ENCODE measurements at regions not wholly inside any gene's neighbourhood (a gene's known extent, or its start where the extent isn't known, plus 50 kb on each side); places are given as distances from the start of the nearest gene placed in this dataset.
A peak's percentile ranks its signal among the peaks of the same experiment; 100 is the strongest.

DNA sequence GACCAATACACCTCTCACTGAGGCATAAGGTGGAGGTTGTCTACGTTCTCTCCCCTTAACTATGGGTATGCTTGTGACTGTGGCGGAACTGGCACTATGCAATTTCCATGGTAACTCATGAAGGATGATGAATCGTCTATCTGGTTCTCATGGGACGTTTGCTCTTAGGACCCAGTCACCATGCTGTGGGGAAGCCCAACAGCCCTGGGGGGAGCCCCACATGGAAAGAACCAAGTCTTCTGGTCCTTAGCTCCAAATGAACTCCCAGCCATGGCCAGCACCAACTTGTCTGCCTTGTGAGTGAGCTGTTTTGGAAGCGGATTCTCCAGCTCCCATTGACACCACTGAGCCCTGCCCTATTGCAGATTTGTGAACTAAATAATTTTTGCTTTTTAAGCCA is 188.7 kb upstream of the S1PR3 start:
- H3K4me3 ChIP-seq (ENCODE audit: control insufficient read depth, low read depth, low read length): no peak overlapping the region
- DNase-seq (ENCODE audit: low read depth): no peak
- TF ChIP-seq, protein P1, sequence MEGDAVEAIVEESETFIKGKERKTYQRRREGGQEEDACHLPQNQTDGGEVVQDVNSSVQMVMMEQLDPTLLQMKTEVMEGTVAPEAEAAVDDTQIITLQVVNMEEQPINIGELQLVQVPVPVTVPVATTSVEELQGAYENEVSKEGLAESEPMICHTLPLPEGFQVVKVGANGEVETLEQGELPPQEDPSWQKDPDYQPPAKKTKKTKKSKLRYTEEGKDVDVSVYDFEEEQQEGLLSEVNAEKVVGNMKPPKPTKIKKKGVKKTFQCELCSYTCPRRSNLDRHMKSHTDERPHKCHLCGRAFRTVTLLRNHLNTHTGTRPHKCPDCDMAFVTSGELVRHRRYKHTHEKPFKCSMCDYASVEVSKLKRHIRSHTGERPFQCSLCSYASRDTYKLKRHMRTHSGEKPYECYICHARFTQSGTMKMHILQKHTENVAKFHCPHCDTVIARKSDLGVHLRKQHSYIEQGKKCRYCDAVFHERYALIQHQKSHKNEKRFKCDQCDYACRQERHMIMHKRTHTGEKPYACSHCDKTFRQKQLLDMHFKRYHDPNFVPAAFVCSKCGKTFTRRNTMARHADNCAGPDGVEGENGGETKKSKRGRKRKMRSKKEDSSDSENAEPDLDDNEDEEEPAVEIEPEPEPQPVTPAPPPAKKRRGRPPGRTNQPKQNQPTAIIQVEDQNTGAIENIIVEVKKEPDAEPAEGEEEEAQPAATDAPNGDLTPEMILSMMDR (conservative IDR thresholded peaks at IDR 0.05; ENCODE audit: control insufficient read depth, insufficient read depth, low read depth, low read length): no peak

DNA sequence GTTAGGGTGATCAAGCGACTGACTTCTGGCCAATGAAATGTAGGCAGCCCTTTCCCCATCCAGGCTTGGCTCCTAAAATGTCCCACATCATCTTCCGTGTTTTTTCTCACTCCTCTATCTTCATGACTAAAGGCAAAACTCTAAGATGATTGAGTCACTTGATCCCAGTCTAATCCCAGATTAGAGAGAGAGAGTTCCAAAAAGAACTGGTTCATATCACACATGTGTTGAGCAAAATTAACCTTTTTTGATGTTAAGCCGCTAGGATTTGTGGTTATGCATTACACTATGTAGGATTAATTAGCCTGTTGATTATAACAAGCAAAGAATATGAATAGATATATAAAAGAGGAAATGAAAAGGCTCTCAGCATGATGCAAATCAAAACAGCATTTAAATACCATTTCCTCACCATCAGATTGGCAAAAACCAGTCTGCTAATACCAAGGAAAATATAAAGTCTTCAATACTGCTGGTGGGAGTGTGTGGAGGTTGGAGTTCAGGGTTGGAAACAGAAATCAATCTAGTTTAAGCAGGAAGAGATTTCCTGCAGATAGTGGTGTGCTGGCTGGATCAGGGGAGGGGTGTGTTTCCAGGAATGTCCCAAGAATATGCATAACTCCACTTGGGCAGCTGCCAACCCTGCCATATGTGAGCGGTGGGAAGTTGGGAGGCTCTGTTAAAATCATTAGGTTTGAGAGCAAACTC is 187.6 kb upstream of the S1PR3 start:
- H3K4me3 ChIP-seq (ENCODE audit: control insufficient read depth, low read depth, low read length): no peak overlapping the region
- DNase-seq (ENCODE audit: low read depth): no peak
- TF ChIP-seq, protein P1 (conservative IDR thresholded peaks at IDR 0.05; ENCODE audit: control insufficient read depth, insufficient read depth, low read depth, low read length): no peak

DNA sequence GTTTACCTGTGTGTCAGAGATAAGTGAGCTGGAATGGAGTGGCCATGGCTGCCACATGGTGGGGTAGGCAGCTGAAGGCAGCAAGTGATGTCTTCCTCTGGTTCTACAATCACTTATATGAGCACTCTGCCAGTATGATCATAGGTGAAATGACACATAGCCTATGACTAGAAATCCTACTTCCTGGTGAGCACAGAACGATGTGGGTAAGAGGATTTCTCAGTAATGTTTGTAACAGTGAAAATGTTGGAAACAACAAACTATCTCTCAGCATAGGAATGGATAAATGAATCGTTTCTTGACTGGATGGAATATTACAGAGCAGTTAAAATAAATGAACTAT is 187.0 kb upstream of the S1PR3 start:
- TF ChIP-seq, protein P1 (conservative IDR thresholded peaks at IDR 0.05; ENCODE audit: control insufficient read depth, insufficient read depth, low read depth, low read length): no peak
- no peak overlapping the region for H3K4me3 ChIP-seq (ENCODE audit: control insufficient read depth, low read depth, low read length)
- DNase-seq (ENCODE audit: low read depth): peak; percentile 78

DNA sequence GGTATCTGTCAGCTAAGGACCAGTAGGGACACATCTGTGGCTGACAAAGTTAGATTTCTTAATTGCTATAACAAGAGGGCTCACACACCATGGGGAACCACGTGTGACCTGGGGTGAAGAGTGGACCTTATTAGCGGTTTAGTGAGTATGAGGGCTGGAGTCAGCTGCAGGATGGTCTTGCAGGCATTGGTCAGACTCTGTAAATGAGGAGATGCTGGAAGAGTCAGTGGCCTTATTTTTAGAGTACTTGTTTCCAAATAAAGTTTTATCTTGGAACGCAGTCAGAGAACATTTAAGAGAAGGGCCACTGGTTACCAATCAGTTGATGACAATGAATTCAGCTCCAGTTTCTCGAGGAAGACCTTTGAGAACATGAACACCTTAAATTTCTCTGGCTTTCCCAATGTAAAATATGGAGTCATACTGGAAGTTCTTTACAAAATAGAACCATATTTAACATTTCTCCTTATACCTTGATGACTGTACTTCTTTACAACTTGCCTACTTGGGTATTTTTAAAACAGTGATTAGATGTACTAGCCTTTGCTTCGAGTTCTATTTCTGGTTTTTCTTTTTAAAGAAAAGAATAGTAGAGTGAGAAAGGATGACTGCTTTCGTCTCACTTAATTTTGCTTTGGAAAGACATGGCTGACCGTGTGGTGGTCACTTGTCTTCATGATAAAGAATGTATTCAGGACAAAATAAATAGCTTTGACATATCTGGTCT is 185.9 kb upstream of the S1PR3 start:
- no peak overlapping the region for H3K4me3 ChIP-seq (ENCODE audit: control insufficient read depth, low read depth, low read length)
- no peak for DNase-seq (ENCODE audit: low read depth)
- TF ChIP-seq, protein P1 (conservative IDR thresholded peaks at IDR 0.05; ENCODE audit: control insufficient read depth, insufficient read depth, low read depth, low read length): no peak

DNA sequence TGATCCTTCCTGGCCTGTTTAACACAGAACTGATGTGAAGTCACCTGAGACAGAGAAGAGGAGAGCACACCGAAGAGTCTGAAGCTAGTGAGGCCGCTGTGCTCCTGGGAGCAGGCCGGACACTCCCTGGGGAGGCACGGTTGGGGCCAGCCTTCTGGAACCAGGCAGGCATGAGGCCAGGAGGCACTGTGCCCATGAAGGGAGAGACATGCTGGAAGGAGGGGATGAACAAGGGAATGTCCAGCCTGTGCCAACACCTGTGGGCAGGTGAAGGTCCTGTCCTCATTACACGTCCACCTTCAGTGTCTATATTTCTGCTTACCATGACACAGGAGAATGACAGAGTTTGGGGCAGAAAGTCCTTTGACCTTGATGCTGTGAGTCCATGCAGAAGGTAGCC is 183.8 kb upstream of the S1PR3 start:
- TF ChIP-seq, protein P1 (conservative IDR thresholded peaks at IDR 0.05; ENCODE audit: control insufficient read depth, insufficient read depth, low read depth, low read length): no peak
- H3K4me3 ChIP-seq (ENCODE audit: control insufficient read depth, low read depth, low read length): no peak overlapping the region
- DNase-seq (ENCODE audit: low read depth): no peak

DNA sequence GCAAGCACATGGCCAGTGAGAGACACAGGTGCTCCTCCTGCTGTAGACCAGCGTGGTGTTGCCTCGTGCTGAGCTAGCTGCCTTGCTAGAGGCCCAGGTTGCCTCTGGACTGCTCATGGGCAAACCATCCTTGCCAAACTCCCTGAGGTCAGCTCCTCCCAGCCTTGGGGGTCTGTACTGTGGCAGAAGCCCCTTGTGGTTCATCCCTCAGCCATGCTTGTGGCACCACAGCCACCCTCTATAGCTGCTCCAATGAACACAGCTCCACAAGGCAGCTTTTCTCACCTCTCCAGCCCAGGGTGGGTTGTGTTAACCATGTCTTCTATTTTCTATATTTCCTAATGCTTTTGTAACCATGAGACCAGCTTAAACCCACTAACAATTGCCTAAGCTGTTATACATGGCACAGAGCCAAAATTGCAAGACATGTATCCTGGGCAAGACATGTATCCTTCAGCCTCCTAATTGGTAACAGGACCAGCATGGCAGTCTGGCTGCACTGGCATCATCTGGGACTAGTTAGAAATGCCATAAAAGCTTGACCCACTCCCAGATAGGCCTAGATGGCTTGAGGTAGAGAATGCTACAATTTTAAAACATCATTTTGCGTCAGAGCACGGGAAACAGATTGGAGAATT is 183.1 kb upstream of the S1PR3 start:
- DNase-seq (ENCODE audit: low read depth): peak; percentile 38
- TF ChIP-seq, protein P1 (conservative IDR thresholded peaks at IDR 0.05; ENCODE audit: control insufficient read depth, insufficient read depth, low read depth, low read length): no peak
- no peak overlapping the region for H3K4me3 ChIP-seq (ENCODE audit: control insufficient read depth, low read depth, low read length)

Measured in fibroblast of mammary gland (primary cell).